Right atrium auricular region (tissue), 2 donors: ENCODE measurements at regions not wholly inside any gene's neighbourhood (a gene's known extent, or its start where the extent isn't known, plus 50 kb on each side); places are given as distances from the start of the nearest gene placed in this dataset.

Experiments used
- DNase-seq: peaks from one replicate; pipeline ENCODE4 v3.0.0-alpha.2; 2019; ENCODE audit warnings: low spot score
- H3K27ac ChIP-seq, 2 donors: fragments of 200-600 bp; sonication (generic); 1 replicate in 1 of 2; 2 replicates in 1 of 2; pipeline ENCODE4 v1.5.1; 2016 to 2019
- H3K27me3 ChIP-seq, 2 donors: fragments of 200-600 bp; sonication (generic); one replicate each; pipeline versions ENCODE4 v1.5.1 to v1.6.0; 2017 to 2019
- H3K36me3 ChIP-seq: fragments of 200-600 bp; sonication (generic); one replicate; pipeline ENCODE4 v1.5.1; 2016
- H3K4me1 ChIP-seq, 2 donors: fragments of 200-600 bp; sonication (generic); one replicate each; pipeline versions ENCODE4 v1.5.1 to v1.6.0; 2017 to 2019
- H3K4me3 ChIP-seq, 2 donors: fragments of 200-600 bp; sonication (generic); 1 replicate in 1 of 2; 2 replicates in 1 of 2; pipeline ENCODE4 v1.5.1; 2017 to 2019; ENCODE audit warnings: mild to moderate bottlenecking in 1 of 2, moderate library complexity in 1 of 2
- H3K9me3 ChIP-seq, 2 donors: fragments of 200-600 bp; sonication (generic); one replicate each; pipeline ENCODE4 v1.5.1; 2019
- TF ChIP-seq, protein P1 (sequence below), 2 donors: fragments of 200-600 bp; sonication (generic); IDR thresholded peaks; one replicate each; pipeline ENCODE4 v1.5.1; 2019; ENCODE audit warnings: antibody characterized with exemption in 2 of 2

DNA sequence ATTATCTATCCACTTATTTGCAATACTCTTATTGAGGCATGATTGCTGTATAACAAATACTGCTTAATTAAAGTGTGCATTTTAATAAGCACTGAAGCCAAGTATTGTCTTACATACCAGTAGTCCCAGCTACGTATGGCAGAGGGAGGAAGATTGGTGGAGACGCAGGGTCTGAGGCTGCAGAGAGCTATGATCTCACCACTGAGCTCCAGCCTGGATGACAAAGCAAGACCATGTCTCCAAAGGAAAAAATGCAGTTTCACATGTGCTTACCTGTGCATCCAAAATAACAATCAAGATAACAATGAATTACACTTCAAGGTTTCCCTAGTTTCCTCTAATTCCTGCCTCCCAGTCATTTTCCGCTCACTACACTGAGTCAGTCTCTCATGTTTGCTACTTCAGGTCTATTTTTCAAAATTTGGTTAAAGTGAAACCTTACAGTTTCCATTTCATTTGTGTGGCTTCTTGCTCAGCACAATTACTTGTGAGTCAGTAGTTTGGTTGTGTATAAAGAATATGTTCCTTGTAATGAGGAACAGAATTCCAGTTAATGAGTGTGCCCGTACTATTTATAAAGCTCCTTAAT, 1250.1 kb downstream of the TMEM121 start:
- no peak overlapping the region for H3K27ac ChIP-seq
- DNase-seq, result no peak
- H3K27me3 ChIP-seq, result no peaks in the 10 kb centered on the region
- H3K4me1 ChIP-seq, result no peaks in the 10 kb centered on the region
- H3K36me3 ChIP-seq, result no peaks in the 10 kb centered on the region
- H3K9me3 ChIP-seq, result no peaks in the 10 kb centered on the region
- H3K4me3 ChIP-seq, result no peak overlapping the region
- TF ChIP-seq, protein P1, sequence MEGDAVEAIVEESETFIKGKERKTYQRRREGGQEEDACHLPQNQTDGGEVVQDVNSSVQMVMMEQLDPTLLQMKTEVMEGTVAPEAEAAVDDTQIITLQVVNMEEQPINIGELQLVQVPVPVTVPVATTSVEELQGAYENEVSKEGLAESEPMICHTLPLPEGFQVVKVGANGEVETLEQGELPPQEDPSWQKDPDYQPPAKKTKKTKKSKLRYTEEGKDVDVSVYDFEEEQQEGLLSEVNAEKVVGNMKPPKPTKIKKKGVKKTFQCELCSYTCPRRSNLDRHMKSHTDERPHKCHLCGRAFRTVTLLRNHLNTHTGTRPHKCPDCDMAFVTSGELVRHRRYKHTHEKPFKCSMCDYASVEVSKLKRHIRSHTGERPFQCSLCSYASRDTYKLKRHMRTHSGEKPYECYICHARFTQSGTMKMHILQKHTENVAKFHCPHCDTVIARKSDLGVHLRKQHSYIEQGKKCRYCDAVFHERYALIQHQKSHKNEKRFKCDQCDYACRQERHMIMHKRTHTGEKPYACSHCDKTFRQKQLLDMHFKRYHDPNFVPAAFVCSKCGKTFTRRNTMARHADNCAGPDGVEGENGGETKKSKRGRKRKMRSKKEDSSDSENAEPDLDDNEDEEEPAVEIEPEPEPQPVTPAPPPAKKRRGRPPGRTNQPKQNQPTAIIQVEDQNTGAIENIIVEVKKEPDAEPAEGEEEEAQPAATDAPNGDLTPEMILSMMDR (IDR thresholded peaks at IDR 0.05), result no peak

DNA sequence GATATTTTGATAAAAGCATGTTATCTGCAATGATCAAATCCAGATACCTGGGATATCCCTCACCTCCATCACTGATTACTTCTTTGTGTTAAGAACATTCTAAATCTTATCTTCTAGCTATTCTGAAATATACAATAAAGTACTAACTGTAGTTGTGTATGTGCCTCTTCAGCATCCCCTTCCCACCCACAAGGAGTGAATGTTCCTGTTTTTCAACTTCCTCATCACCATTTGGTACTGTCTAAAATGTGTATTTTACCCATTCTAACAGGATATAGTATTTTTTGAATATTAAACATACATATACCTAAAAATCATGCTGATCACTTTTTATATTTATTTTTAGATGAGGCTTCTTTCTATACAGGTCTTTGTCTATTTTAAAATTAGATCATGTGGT, 1252.6 kb downstream of the TMEM121 start:
- H3K9me3 ChIP-seq, result no peaks in the 10 kb centered on the region
- no peaks in the 10 kb centered on the region for H3K36me3 ChIP-seq
- no peak overlapping the region for H3K4me3 ChIP-seq
- no peak for DNase-seq
- no peaks in the 10 kb centered on the region for H3K4me1 ChIP-seq
- no peak overlapping the region for H3K27ac ChIP-seq
- no peaks in the 10 kb centered on the region for H3K27me3 ChIP-seq
- TF ChIP-seq, protein P1 (IDR thresholded peaks at IDR 0.05), result no peak

DNA sequence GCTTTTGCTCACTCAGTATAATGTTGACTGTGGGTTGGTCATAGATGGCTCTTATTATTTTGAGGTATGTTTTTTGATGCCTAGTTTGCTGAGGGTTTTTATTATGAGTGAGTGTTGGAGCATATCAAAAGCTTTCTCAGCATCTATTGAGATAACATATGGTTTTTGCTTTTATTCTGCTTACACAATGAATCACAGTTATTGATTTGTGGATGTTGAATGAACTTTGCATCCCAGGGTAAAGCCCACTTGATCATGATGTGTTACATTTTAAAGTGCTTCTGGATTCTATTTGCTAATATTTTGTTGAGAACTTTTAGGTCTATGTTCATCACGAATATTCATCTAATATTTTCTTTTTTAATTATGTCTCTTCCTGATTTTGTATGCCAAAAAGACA, 1260.3 kb downstream of the TMEM121 start:
- H3K27me3 ChIP-seq, result no peaks in the 10 kb centered on the region
- TF ChIP-seq, protein P1 (IDR thresholded peaks at IDR 0.05), result no peak
- no peak overlapping the region for H3K4me3 ChIP-seq

DNA sequence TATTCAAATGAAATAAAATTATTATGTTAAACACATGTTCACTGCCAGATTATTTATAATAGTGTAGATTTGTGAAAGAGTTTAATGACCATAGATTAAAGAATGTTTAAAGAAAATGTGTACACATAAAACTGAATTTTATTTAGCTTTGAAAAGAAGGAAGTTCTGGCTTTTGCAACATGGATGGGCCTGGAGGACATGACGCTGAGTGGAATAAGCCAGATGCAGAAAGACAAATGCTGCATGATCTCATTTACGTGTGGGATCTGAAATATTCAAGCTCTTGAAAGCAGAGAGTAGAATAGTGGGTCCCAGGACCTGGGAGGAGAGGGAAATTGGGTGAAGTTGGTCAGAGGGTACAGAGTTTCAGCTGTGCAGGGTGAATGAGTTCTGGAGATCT, 1261.2 kb downstream of the TMEM121 start:
- DNase-seq, result no peak
- Histone ChIP-seq H3K27me3 (no peaks in the 10 kb centered on the region), H3K4me1 (no peaks in the 10 kb centered on the region), H3K27ac (no peak overlapping the region), H3K9me3 (no peaks in the 10 kb centered on the region), H3K36me3 (no peaks in the 10 kb centered on the region), H3K4me3 (no peak overlapping the region)
- TF ChIP-seq, protein P1 (IDR thresholded peaks at IDR 0.05), result no peak

More for the DNA sequence above, 1260.3 kb downstream of the TMEM121 start:
- no peaks in the 10 kb centered on the region for H3K9me3 ChIP-seq
- no peak overlapping the region for H3K27ac ChIP-seq
- no peak for DNase-seq
- no peaks in the 10 kb centered on the region for H3K36me3 ChIP-seq
- no peaks in the 10 kb centered on the region for H3K4me1 ChIP-seq

DNA sequence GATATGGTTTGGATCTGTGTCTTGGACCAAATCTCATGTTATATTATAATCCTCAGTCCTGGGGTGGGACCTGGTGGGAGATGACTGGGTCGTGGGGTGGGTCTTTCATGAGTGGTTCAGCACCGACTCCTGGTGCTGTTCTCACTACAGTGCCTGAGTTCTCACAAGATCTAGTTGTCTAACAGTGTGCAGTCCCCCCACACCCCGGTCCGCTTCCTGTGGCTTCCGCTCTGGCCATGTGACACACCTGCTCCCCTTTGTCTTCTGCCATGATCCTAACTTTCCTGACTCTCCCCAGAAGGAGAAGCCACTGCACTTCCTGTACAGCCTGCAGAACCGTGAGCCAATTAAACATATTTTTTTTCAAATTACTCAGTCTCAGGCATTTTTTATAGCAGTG, 1262.2 kb downstream of the TMEM121 start:
- no peak overlapping the region for H3K27ac ChIP-seq
- H3K9me3 ChIP-seq, result no peaks in the 10 kb centered on the region
- no peak for DNase-seq
- H3K27me3 ChIP-seq, result no peaks in the 10 kb centered on the region
- TF ChIP-seq, protein P1 (IDR thresholded peaks at IDR 0.05), result no peak
- H3K36me3 ChIP-seq, result no peaks in the 10 kb centered on the region
- H3K4me3 ChIP-seq, result no peak overlapping the region
- no peaks in the 10 kb centered on the region for H3K4me1 ChIP-seq

DNA sequence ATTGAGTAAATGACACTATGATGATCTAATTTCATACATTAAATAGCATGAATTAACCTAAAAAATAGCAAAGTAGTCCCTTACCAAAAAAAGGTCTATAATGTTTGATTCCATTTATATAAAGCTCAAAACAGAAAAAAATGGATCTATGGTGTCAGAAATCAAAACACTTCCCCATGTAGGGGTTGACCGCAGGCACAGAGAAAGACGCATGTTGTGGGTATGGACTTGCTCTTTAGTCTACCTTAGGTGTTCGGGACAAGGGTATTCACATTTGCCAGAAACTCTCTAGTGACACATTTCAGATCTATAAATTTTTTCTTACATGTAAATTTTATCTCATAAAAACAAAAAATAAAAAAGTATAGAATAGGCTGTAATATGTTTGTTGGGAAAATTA, 1262.9 kb downstream of the TMEM121 start:
- TF ChIP-seq, protein P1 (IDR thresholded peaks at IDR 0.05), result no peak
- no peaks in the 10 kb centered on the region for H3K27me3 ChIP-seq
- no peak for DNase-seq

More for the DNA sequence above, 1262.9 kb downstream of the TMEM121 start:
- H3K4me1 ChIP-seq, result no peaks in the 10 kb centered on the region
- H3K27ac ChIP-seq, result no peak overlapping the region
- H3K36me3 ChIP-seq, result no peaks in the 10 kb centered on the region
- no peaks in the 10 kb centered on the region for H3K9me3 ChIP-seq
- H3K4me3 ChIP-seq, result no peak overlapping the region
